Ishikawa (cell line): ENCODE measurements at regions not wholly inside any gene's neighbourhood (a gene's known extent, or its start where the extent isn't known, plus 50 kb on each side); places are given as distances from the start of the nearest gene placed in this dataset.

Experiments
- CEBPB ChIP-seq: IDR thresholded peaks from 2 replicates; pipeline ENCODE4 v1.6.1; 2012
- CREB1 ChIP-seq: IDR thresholded peaks from 2 replicates; pipeline ENCODE4 v1.6.1; 2012; ENCODE audit warnings: low read depth
- EGR1 ChIP-seq: IDR thresholded peaks from 2 replicates; pipeline ENCODE4 v1.6.1; 2012
- EP300 ChIP-seq: IDR thresholded peaks from 2 replicates; pipeline ENCODE4 v1.6.1; 2012; ENCODE audit warnings: borderline replicate concordance
- FOXM1 ChIP-seq: IDR thresholded peaks from 2 replicates; pipeline ENCODE4 v1.6.1; 2012; ENCODE audit warnings: low read depth, borderline replicate concordance
- MAX ChIP-seq: IDR thresholded peaks from 2 replicates; pipeline ENCODE4 v1.6.1; 2012
- RAD21 ChIP-seq: IDR thresholded peaks from 2 replicates; pipeline ENCODE4 v1.6.1; 2012; ENCODE audit warnings: low read depth
- REST ChIP-seq: IDR thresholded peaks from 2 replicates; pipeline ENCODE4 v1.6.1; 2012; ENCODE audit warnings: low read depth, mild to moderate bottlenecking
- TAF1 ChIP-seq: IDR thresholded peaks from 2 replicates; pipeline ENCODE4 v1.6.1; 2012; ENCODE audit warnings: low read depth, mild to moderate bottlenecking
- TEAD4 ChIP-seq: IDR thresholded peaks from 2 replicates; pipeline ENCODE4 v1.6.1; 2012
- YY1 ChIP-seq: IDR thresholded peaks from 2 replicates; pipeline ENCODE4 v1.6.1; 2012; ENCODE audit warnings: low read depth

- TF ChIP-seq REST: no peak
- TF ChIP-seq CEBPB: no peak
- no peak for TF ChIP-seq MAX
- TF ChIP-seq EP300: no peak
- TF ChIP-seq FOXM1: no peak
- TF ChIP-seq TAF1: no peak
- no peak for TF ChIP-seq CREB1
- no peak for TF ChIP-seq RAD21
- TF ChIP-seq YY1: no peak
- no peak for TF ChIP-seq EGR1
- no peak for TF ChIP-seq TEAD4
Measured at GRCh38 chr6:159376516-159377158, 207.4 kb downstream of the FNDC1 start.
